B cell (primary cell): ENCODE measurements at regions not wholly inside any gene's neighbourhood (a gene's known extent, or its start where the extent isn't known, plus 50 kb on each side); places are given as distances from the start of the nearest gene placed in this dataset.

ENCODE experiments used
- EZH2 ChIP-seq: IDR thresholded peaks from 2 replicates; pipeline ENCODE4 v1.6.1; 2012; ENCODE audit warnings: borderline replicate concordance, low read depth, mild to moderate bottlenecking, moderate library complexity, low read length; ENCODE audit not compliant: insufficient read depth, poor library complexity, severe bottlenecking
- TF ChIP-seq, protein P1 (sequence below): fragments of 200-600 bp; IDR thresholded peaks from one replicate; pipeline ENCODE4 v1.8.0; 2022; ENCODE audit warnings: antibody characterized with exemption, mild to moderate bottlenecking

DNA sequence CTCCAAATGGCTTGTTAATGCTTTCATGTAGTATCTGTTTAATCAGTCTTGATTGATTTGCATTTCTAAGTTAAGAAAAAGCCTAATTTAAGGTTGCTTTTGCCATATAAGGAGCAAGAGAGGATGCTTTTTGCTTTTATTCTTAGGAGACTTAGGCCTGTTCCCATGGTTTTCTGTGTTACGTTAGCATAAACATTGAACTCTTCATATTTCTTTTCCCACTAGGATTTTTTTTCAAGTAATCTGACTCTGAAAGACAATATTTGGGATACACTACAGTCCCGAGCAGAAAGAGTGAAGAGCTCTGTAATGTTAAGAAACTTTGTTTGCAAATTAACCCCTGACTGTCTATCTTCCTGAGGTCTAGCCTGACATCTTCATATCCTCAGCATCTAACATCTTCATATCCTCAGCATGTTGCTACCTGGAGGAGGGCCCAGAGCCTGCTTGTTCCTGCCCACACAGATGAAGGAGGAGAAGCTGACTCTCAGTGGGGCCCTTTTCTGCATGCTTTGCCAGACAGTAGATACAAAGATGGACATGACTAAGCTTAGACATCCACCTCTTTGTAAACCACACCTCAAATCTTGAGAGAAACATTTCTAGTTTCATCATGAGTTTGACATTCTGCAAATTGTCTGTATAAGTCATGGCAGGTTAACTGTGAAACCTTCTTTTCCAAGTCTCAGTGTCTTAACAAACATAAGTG lies 86.2 kb upstream of the COL6A5 start:
- TF ChIP-seq, protein P1, sequence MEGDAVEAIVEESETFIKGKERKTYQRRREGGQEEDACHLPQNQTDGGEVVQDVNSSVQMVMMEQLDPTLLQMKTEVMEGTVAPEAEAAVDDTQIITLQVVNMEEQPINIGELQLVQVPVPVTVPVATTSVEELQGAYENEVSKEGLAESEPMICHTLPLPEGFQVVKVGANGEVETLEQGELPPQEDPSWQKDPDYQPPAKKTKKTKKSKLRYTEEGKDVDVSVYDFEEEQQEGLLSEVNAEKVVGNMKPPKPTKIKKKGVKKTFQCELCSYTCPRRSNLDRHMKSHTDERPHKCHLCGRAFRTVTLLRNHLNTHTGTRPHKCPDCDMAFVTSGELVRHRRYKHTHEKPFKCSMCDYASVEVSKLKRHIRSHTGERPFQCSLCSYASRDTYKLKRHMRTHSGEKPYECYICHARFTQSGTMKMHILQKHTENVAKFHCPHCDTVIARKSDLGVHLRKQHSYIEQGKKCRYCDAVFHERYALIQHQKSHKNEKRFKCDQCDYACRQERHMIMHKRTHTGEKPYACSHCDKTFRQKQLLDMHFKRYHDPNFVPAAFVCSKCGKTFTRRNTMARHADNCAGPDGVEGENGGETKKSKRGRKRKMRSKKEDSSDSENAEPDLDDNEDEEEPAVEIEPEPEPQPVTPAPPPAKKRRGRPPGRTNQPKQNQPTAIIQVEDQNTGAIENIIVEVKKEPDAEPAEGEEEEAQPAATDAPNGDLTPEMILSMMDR: no peak
- TF ChIP-seq EZH2: no peak
